AG10803 (cell line): ENCODE measurements at regions not wholly inside any gene's neighbourhood (a gene's known extent, or its start where the extent isn't known, plus 50 kb on each side); places are given as distances from the start of the nearest gene placed in this dataset.

Experiments used
- DNase-seq: peaks from one replicate; pipeline ENCODE4 v3.0.0; 2010; ENCODE audit warnings: low read depth
- H3K4me3 ChIP-seq: 2 replicates; pipeline ENCODE4 v1.5.1; 2011; ENCODE audit warnings: mild to moderate bottlenecking, low read length, control low read depth
- TF ChIP-seq, protein P1 (sequence below): conservative IDR thresholded peaks from 2 replicates; pipeline ENCODE4 v1.5.1; 2011; ENCODE audit warnings: mild to moderate bottlenecking, low read length, control low read depth, inconsistent platforms

DNA sequence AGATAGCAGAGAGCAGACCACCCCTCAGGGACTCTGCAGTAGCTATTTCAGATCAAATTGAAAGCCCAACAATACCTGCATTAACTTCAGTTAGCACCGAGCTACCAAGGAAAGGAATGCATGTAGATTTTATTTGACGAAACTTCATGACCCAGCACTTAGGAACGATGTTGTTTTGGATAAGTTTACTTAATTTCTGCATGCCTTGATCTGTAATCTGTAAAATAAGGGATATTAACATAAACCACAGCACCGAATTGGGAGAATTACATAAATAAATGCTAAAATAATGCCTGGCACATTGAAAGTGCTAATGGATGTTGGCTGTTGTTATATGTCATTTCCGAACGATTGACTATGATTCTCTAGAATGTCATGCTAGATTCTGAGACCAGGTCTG lies 435.8 kb upstream of the CLINT1 start:
- TF ChIP-seq, protein P1, sequence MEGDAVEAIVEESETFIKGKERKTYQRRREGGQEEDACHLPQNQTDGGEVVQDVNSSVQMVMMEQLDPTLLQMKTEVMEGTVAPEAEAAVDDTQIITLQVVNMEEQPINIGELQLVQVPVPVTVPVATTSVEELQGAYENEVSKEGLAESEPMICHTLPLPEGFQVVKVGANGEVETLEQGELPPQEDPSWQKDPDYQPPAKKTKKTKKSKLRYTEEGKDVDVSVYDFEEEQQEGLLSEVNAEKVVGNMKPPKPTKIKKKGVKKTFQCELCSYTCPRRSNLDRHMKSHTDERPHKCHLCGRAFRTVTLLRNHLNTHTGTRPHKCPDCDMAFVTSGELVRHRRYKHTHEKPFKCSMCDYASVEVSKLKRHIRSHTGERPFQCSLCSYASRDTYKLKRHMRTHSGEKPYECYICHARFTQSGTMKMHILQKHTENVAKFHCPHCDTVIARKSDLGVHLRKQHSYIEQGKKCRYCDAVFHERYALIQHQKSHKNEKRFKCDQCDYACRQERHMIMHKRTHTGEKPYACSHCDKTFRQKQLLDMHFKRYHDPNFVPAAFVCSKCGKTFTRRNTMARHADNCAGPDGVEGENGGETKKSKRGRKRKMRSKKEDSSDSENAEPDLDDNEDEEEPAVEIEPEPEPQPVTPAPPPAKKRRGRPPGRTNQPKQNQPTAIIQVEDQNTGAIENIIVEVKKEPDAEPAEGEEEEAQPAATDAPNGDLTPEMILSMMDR = no peak
- no peak overlapping the region for H3K4me3 ChIP-seq

DNA sequence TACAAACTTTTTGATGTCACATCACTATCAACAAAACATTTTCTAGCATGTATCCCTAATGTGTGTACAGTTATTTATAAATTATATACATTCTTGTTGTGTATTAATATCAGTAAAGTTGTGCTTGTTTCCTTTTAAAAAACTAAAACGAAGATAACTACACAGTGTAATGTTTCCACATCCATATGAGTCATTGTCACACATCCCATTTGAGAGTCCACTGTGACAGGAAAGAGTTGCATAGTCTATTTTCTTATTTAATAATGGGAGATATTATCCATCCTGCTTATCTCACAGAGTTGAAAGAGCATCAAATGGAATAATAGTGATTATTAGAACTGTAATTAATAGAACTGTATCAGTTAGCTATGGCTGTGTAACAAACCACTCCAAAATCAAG lies 434.0 kb upstream of the CLINT1 start:
- no peak overlapping the region for H3K4me3 ChIP-seq
- no peak for DNase-seq
- TF ChIP-seq, protein P1 = no peak

More for the DNA sequence above, 435.8 kb upstream of the CLINT1 start:
- DNase-seq = no peak

DNA sequence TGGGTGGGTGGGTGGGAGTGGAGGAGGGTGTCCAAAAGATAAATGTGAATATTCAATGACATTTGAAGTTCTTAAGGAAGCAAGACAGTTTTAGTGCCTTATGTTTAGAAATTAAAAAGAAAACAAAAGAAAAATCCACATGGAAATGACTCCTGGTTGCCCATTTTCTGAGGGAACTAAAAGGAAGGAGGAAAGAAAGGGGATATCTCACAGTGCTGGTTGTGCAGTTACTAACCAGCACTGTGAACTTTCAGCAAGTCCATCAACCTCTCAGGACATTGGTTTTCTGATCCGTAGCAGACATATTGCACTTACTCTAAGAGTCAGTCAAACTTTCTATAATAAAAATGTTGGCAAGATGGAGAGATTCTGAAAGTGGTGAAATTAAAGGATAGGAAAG lies 431.0 kb upstream of the CLINT1 start:
- TF ChIP-seq, protein P1 = no peak
- no peak for DNase-seq
- no peak overlapping the region for H3K4me3 ChIP-seq

DNA sequence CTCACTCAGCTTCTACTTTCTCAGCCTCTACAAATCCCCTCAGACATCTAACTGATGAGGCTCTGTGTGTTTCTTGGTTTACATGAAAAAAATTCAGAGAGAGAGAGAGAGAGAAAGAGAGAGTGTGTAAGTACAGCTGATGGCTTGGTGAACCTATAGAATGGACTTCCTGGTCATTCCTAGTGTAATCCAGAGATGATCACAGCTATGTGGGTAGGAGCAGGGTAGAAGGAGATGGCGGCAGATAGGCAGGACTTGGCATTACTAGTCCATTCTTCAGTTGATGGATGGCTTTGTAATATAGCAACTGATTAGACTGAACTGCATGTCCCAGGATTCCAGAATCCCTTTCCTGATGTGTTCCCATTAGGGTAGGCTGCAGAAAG lies 429.3 kb upstream of the CLINT1 start:
- no peak for DNase-seq
- TF ChIP-seq, protein P1 = no peak
- H3K4me3 ChIP-seq = no peak overlapping the region

DNA sequence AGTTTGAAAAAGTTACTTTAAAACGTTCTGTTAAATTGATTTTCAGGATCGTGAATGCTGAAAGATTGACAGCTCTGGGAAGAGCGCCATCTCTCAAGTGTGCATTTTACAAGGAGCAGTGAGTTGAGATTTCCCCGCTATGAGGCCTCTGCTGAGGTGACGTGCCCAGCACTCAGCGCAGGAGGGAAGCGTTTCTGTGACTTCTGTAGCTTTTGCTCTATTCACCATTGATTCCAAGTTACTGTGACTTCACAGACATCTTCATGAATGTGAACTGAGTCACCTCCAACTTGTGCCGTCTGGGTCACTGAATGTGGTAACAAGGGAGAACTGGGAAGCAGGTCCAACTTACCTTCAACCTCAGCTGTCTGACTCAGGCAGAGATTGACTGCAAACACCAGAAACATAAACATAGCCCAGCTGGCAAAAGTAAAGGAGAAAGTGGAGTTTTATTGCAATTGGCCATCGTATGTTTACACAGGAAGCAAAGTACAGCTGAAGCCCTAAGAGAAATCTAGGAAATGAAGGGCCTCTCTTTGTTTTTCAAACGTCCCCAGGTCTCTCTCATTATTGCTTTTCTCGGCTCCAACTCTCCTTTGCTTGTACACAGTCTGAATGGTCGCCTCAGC lies 428.8 kb upstream of the CLINT1 start:
- no peak overlapping the region for H3K4me3 ChIP-seq
- TF ChIP-seq, protein P1 = no peak
- peak; percentile 52 for DNase-seq

DNA sequence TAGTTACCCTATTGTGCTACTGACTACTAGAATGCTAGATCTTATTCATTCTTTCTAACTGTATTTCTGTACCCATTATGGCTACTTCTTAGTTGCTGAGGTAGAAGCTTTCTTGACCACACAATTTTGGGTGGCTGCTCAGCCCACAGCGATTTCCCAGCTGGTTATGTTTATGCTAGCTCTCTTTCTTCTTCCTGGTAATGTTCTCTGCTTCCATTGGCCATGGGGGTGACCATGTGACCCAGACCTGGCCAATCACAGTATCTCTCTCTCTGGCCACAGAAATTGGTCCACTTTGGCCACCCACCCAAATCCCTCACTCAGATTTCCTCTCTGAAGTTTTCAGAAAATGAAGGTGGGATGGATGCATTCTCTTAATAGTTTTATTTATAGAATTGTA lies 427.9 kb upstream of the CLINT1 start:
- TF ChIP-seq, protein P1 = no peak
- DNase-seq = no peak
- H3K4me3 ChIP-seq = no peak overlapping the region

DNA sequence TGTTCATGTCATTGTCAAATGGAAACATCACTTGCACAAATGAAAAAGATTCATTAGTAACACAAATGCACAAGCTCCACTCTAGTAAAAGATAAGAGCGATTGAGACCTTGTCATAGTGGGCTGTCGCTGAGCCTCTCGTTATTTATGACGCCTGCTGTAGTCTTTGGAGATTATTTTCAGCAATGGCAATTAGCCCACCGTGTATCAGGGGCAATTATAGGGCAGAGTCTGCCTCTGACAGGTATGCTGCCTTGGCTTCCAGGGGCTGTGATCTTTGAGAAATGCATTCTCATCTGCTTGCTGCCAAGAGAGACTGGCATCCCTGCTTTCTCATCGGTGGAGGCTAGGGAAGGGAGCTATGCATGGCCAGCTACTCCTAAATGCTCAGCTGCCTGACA lies 426.8 kb upstream of the CLINT1 start:
- H3K4me3 ChIP-seq = no peak overlapping the region
- TF ChIP-seq, protein P1 = no peak
- DNase-seq = no peak
